Mesothelial cell of epicardium (in vitro differentiated cells): ENCODE measurements at regions not wholly inside any gene's neighbourhood (a gene's known extent, or its start where the extent isn't known, plus 50 kb on each side); places are given as distances from the start of the nearest gene placed in this dataset.

Experiments
- DNase-seq, 2 experiments: peaks; one replicate each; pipeline ENCODE4 v3.0.0; 2021; ENCODE audit warnings: low spot score in 2 of 2; ENCODE audit not compliant: unreplicated experiment in 2 of 2
- H3K27ac Mint-ChIP-seq: 2 replicates; pipeline ENCODE4 v1.8.0; 2021; ENCODE audit warnings: mixed read lengths
- H3K27me3 Mint-ChIP-seq: 2 replicates; pipeline ENCODE4 v1.8.0; 2021; ENCODE audit warnings: low read depth, mixed read lengths
- H3K36me3 Mint-ChIP-seq: 2 replicates; pipeline ENCODE4 v1.8.0; 2021; ENCODE audit warnings: mixed read lengths
- H3K4me1 Mint-ChIP-seq: 2 replicates; pipeline ENCODE4 v1.8.0; 2021; ENCODE audit warnings: mixed read lengths
- H3K4me3 Mint-ChIP-seq: 2 replicates; pipeline ENCODE4 v1.8.0; 2021; ENCODE audit warnings: mild to moderate bottlenecking, moderate library complexity, mixed read lengths
- H3K9me3 Mint-ChIP-seq: 2 replicates; pipeline ENCODE4 v1.8.0; 2021; ENCODE audit warnings: mixed read lengths
- CTCF ChIP-seq: fragments of 200-600 bp; sonication (generic); IDR thresholded peaks from one replicate; pipeline ENCODE4 v1.5.0; 2021; ENCODE audit warnings: antibody characterized with exemption; ENCODE audit not compliant: unreplicated experiment

- no peak for TF ChIP-seq CTCF
- Mint-ChIP-seq H3K27ac (no peak overlapping the region), H3K4me1 (peaks cover 24% of the 10 kb centered on the region), H3K36me3 (no peaks in the 10 kb centered on the region), H3K9me3 (no peaks in the 10 kb centered on the region), H3K27me3 (no peaks in the 10 kb centered on the region), H3K4me3 (no peak overlapping the region)
- no peak for DNase-seq
Observed at GRCh38 chr11:92384358-92384757, 159.7 kb downstream of the FAT3 start.

GRCh38 chr11:92384802-92385201, 160.2 kb downstream of the FAT3 start:
- Mint-ChIP-seq H3K36me3 (no peaks in the 10 kb centered on the region), H3K9me3 (no peaks in the 10 kb centered on the region), H3K4me3 (no peak overlapping the region), H3K4me1 (peaks cover 24% of the 10 kb centered on the region), H3K27ac (no peak overlapping the region), H3K27me3 (no peaks in the 10 kb centered on the region)
- DNase-seq: no peak
- TF ChIP-seq CTCF: no peak

- Mint-ChIP-seq H3K4me1 (peaks cover 37% of the 10 kb centered on the region), H3K9me3 (no peaks in the 10 kb centered on the region), H3K27ac (no peak overlapping the region), H3K36me3 (no peaks in the 10 kb centered on the region), H3K27me3 (no peaks in the 10 kb centered on the region), H3K4me3 (no peak overlapping the region)
- no peak for DNase-seq
- TF ChIP-seq CTCF: no peak
Observed at GRCh38 chr11:92386577-92386976, 162.0 kb downstream of the FAT3 start.

GRCh38 chr11:92387859-92388258, 163.2 kb downstream of the FAT3 start:
- H3K4me3 Mint-ChIP-seq: no peak overlapping the region
- H3K27ac Mint-ChIP-seq: no peak overlapping the region
- no peaks in the 10 kb centered on the region for H3K27me3 Mint-ChIP-seq
- no peaks in the 10 kb centered on the region for H3K9me3 Mint-ChIP-seq
- TF ChIP-seq CTCF: no peak
- no peaks in the 10 kb centered on the region for H3K36me3 Mint-ChIP-seq
- peaks cover 40% of the 10 kb centered on the region for H3K4me1 Mint-ChIP-seq
- no peak for DNase-seq

- Mint-ChIP-seq H3K36me3 (no peaks in the 10 kb centered on the region), H3K4me1 (peaks cover 39% of the 10 kb centered on the region), H3K27me3 (no peaks in the 10 kb centered on the region), H3K4me3 (no peak overlapping the region), H3K27ac (no peak overlapping the region), H3K9me3 (no peaks in the 10 kb centered on the region)
- DNase-seq: no peak
- TF ChIP-seq CTCF: peak; percentile 67
Observed at GRCh38 chr11:92388380-92388779, 163.8 kb downstream of the FAT3 start.

GRCh38 chr11:92390783-92391182, 166.2 kb downstream of the FAT3 start:
- Mint-ChIP-seq H3K4me1 (peaks cover 25% of the 10 kb centered on the region), H3K36me3 (no peaks in the 10 kb centered on the region), H3K4me3 (no peak overlapping the region), H3K9me3 (no peaks in the 10 kb centered on the region), H3K27me3 (no peaks in the 10 kb centered on the region), H3K27ac (no peak overlapping the region)
- TF ChIP-seq CTCF: no peak
- DNase-seq: no peak
